ENCODE measurements at regions not wholly inside any gene's neighbourhood (a gene's known extent, or its start where the extent isn't known, plus 50 kb on each side); places are given as distances from the start of the nearest gene placed in this dataset.

GRCh38 chr1:96513136-96513535 lies 208.4 kb upstream of the PTBP2 start:
- TF ChIP-seq EZH2 (IDR thresholded peaks at IDR 0.05; ENCODE audit: low read length) (no peak), CTCF (optimal IDR thresholded peaks at IDR 0.05 in 1 of 3, IDR thresholded peaks at IDR 0.05 in 1 of 3, conservative IDR thresholded peaks at IDR 0.05 in 1 of 3; ENCODE audit: extremely low read depth in 1 of 3, insufficient read depth in 2 of 3, low read length in 3 of 3) (no peak)

All from keratinocyte (primary cell).